OCI-LY3 (cell line): ENCODE measurements at regions not wholly inside any gene's neighbourhood (a gene's known extent, or its start where the extent isn't known, plus 50 kb on each side); places are given as distances from the start of the nearest gene placed in this dataset.
"Not testable (repeated sequence)": the region's sequence is repeated elsewhere in the genome, so short reads cannot be mapped to it uniquely, and the experiment has no call there.

ENCODE experiments used
- H2AFZ ChIP-seq: fragments of 200-600, 300-600 bp; shearing (Covaris generic); 2 replicates; pipeline ENCODE4 v1.6.0; 2014; ENCODE audit warnings: antibody characterized with exemption, low read depth, low read length
- H3K27ac ChIP-seq: fragments of 200-600, 300-600 bp; sonication (generic); 2 replicates; pipeline ENCODE4 v1.5.1; 2014; ENCODE audit warnings: mild to moderate bottlenecking, low read length, moderate library complexity, mixed read lengths
- H3K27me3 ChIP-seq: fragments of 200-600, 300-600 bp; sonication (generic); 2 replicates; pipeline ENCODE4 v1.6.1; 2014; ENCODE audit warnings: low read depth, low read length, mixed read lengths
- H3K36me3 ChIP-seq: fragments of 200-600, 300-600 bp; sonication (generic); replicated peaks from 2 replicates; pipeline ENCODE3; 2014; ENCODE audit warnings: low read depth, low read length, mixed read lengths
- H3K4me1 ChIP-seq: fragments of 300-600, 200-600 bp; sonication (generic); 2 replicates; pipeline ENCODE4 v1.6.1; 2014; ENCODE audit warnings: low read length, mixed read lengths
- H3K4me2 ChIP-seq: fragments of 200-600, 300-600 bp; sonication (generic); 2 replicates; pipeline ENCODE4 v1.6.1; 2014; ENCODE audit warnings: low read length, mixed read lengths
- H3K4me3 ChIP-seq: fragments of 300-600, 200-600 bp; sonication (generic); 2 replicates; pipeline ENCODE4 v1.5.1; 2014; ENCODE audit warnings: antibody characterized with exemption, mild to moderate bottlenecking, low read length, moderate library complexity
- H3K79me2 ChIP-seq: fragments of 300-600, 200-600 bp; shearing (Covaris generic); 2 replicates; pipeline ENCODE4 v1.6.1; 2014; ENCODE audit warnings: mild to moderate bottlenecking, low read length, mixed read lengths
- H3K9ac ChIP-seq: fragments of 300-600, 200-600 bp; shearing (Covaris generic); 2 replicates; pipeline ENCODE4 v1.6.0; 2014; ENCODE audit warnings: mild to moderate bottlenecking, low read length, moderate library complexity
- H3K9me3 ChIP-seq: fragments of 200-600, 300-600 bp; shearing (Covaris generic); 2 replicates; pipeline ENCODE4 v1.6.1; 2014; ENCODE audit warnings: low read length, mixed read lengths; ENCODE audit not compliant: insufficient read depth
- H4K20me1 ChIP-seq: fragments of 200-600, 300-600 bp; sonication (generic); 2 replicates; pipeline ENCODE4 v1.6.1; 2016; ENCODE audit warnings: low read length, mixed read lengths; ENCODE audit not compliant: insufficient read depth
- EZH2phosphoT487 ChIP-seq: fragments of 200-600 bp; shearing (Covaris generic); IDR thresholded peaks from 2 replicates; pipeline ENCODE4 v1.6.1; 2018; ENCODE audit warnings: antibody characterized with exemption, mixed run types, low read depth
- TF ChIP-seq, protein P1 (sequence below): fragments of 200-600, 300-600 bp; sonication (generic); IDR thresholded peaks from 2 replicates; pipeline ENCODE4 v1.5.1; 2014; ENCODE audit warnings: antibody characterized with exemption, low read length, low read depth

DNA sequence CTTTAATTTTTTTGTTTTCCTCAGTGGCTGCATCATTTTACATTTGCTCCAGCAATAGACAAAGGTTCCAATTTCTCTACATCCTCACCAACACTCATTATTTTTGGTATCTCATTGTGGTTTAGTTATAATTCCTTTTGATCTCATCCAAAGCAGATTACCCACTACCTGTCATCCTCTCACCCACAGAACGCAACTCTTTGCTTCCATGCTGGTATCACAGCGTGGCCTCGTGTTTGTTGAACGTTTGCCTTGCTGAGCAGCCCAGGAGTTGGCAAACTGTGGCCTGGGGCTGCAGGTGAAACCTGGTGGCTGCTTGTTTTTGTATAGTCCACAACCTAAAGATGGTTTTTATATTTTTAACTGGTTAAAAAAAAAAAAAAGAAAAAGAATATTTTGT, 181.9 kb downstream of the BCAS1 start:
- no peak overlapping the region for H3K27ac ChIP-seq
- H3K4me1 ChIP-seq, result peaks cover 8% of the 10 kb centered on the region
- H3K4me3 ChIP-seq, result no peak overlapping the region
- no peak overlapping the region for H2AFZ ChIP-seq
- H3K4me2 ChIP-seq, result no peak overlapping the region
- H4K20me1 ChIP-seq, result no peaks in the 10 kb centered on the region
- H3K9ac ChIP-seq, result no peak overlapping the region
- no peaks in the 10 kb centered on the region for H3K27me3 ChIP-seq
- H3K79me2 ChIP-seq, result no peaks in the 10 kb centered on the region
- TF ChIP-seq, protein P1, sequence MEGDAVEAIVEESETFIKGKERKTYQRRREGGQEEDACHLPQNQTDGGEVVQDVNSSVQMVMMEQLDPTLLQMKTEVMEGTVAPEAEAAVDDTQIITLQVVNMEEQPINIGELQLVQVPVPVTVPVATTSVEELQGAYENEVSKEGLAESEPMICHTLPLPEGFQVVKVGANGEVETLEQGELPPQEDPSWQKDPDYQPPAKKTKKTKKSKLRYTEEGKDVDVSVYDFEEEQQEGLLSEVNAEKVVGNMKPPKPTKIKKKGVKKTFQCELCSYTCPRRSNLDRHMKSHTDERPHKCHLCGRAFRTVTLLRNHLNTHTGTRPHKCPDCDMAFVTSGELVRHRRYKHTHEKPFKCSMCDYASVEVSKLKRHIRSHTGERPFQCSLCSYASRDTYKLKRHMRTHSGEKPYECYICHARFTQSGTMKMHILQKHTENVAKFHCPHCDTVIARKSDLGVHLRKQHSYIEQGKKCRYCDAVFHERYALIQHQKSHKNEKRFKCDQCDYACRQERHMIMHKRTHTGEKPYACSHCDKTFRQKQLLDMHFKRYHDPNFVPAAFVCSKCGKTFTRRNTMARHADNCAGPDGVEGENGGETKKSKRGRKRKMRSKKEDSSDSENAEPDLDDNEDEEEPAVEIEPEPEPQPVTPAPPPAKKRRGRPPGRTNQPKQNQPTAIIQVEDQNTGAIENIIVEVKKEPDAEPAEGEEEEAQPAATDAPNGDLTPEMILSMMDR, result no peak
- TF ChIP-seq EZH2phosphoT487, result no peak
- H3K9me3 ChIP-seq, result no peaks in the 10 kb centered on the region
- no peaks in the 10 kb centered on the region for H3K36me3 ChIP-seq

DNA sequence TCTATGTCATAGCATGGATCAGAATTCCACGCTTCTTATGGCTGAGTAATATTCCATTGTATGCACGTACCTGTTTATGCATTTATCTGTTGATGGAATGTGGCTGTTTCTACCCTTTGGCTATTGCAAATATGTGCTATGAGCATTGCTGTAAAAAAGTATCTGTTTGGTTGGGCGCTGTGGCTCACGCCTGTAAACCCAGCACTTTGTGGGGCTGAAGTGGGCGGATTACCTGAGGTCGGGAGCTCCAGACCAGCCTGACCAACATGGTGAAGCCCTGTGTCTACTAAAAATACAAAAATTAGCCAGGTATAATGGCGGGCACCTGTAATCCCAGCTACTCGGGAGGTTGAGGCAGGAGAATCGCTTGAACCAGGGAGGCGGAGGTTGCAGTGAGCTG, 182.4 kb downstream of the BCAS1 start:
- Histone ChIP-seq H3K9me3 (no peaks in the 10 kb centered on the region), H2AFZ (no peak overlapping the region), H3K79me2 (no peaks in the 10 kb centered on the region), H3K9ac (no peak overlapping the region), H3K27ac (no peak overlapping the region), H3K27me3 (no peaks in the 10 kb centered on the region), H4K20me1 (no peaks in the 10 kb centered on the region), H3K4me2 (no peak overlapping the region), H3K4me1 (peaks cover 3% of the 10 kb centered on the region), H3K4me3 (no peak overlapping the region), H3K36me3 (no peaks in the 10 kb centered on the region)
- TF ChIP-seq, protein P1, result no peak
- no peak for TF ChIP-seq EZH2phosphoT487

GRCh38 chr20:53884859-53885541, 185.4 kb downstream of the BCAS1 start:
- Histone ChIP-seq H3K4me3 (no peak overlapping the region), H3K9me3 (no peaks in the 10 kb centered on the region), H3K4me2 (no peak overlapping the region), H3K27me3 (no peaks in the 10 kb centered on the region), H3K79me2 (no peaks in the 10 kb centered on the region), H3K36me3 (no peaks in the 10 kb centered on the region), H4K20me1 (no peaks in the 10 kb centered on the region), H3K4me1 (peaks cover 6% of the 10 kb centered on the region), H3K27ac (no peak overlapping the region), H3K9ac (no peak overlapping the region), H2AFZ (no peak overlapping the region)
- TF ChIP-seq, protein P1, result no peak
- no peak for TF ChIP-seq EZH2phosphoT487

GRCh38 chr20:53883098-53883911, 187.1 kb downstream of the BCAS1 start:
- no peak for TF ChIP-seq EZH2phosphoT487
- TF ChIP-seq, protein P1, result no peak
- H3K27ac ChIP-seq, result no peak overlapping the region

GRCh38 chr20:53882438-53882986, 187.9 kb downstream of the BCAS1 start:
- not testable (repeated sequence) for H3K27me3 ChIP-seq, H3K79me2 ChIP-seq, H3K4me3 ChIP-seq, H3K9ac ChIP-seq, H3K36me3 ChIP-seq, H3K9me3 ChIP-seq, H2AFZ ChIP-seq, H4K20me1 ChIP-seq, H3K27ac ChIP-seq, H3K4me2 ChIP-seq
- peaks cover 14% of the 10 kb centered on the region for H3K4me1 ChIP-seq

More at GRCh38 chr20:53883098-53883911, 187.1 kb downstream of the BCAS1 start:
- H3K36me3 ChIP-seq, result no peaks in the 10 kb centered on the region
- no peaks in the 10 kb centered on the region for H4K20me1 ChIP-seq
- no peak overlapping the region for H3K4me2 ChIP-seq
- no peaks in the 10 kb centered on the region for H3K9me3 ChIP-seq
- no peak overlapping the region for H3K9ac ChIP-seq
- H3K27me3 ChIP-seq, result no peaks in the 10 kb centered on the region
- no peak overlapping the region for H3K4me3 ChIP-seq
- H3K4me1 ChIP-seq, result peaks cover 14% of the 10 kb centered on the region
- H2AFZ ChIP-seq, result no peak overlapping the region
- no peaks in the 10 kb centered on the region for H3K79me2 ChIP-seq
